C4-2B (cell line): ENCODE measurements at regions not wholly inside any gene's neighbourhood (a gene's known extent, or its start where the extent isn't known, plus 50 kb on each side); places are given as distances from the start of the nearest gene placed in this dataset.

ENCODE experiments used
- H3K27ac ChIP-seq: fragments of 450-650 bp; 2 replicates; pipeline ENCODE4 v1.5.1; 2017
- ZFX ChIP-seq: fragments of 450-650 bp; IDR thresholded peaks from 2 replicates; pipeline ENCODE4 v1.6.1; 2017
- TF ChIP-seq, protein P1 (sequence below): fragments of 450-650 bp; conservative IDR thresholded peaks from 2 replicates; pipeline ENCODE4 v1.5.1; 2017; ENCODE audit warnings: mild to moderate bottlenecking

- TF ChIP-seq, protein P1, sequence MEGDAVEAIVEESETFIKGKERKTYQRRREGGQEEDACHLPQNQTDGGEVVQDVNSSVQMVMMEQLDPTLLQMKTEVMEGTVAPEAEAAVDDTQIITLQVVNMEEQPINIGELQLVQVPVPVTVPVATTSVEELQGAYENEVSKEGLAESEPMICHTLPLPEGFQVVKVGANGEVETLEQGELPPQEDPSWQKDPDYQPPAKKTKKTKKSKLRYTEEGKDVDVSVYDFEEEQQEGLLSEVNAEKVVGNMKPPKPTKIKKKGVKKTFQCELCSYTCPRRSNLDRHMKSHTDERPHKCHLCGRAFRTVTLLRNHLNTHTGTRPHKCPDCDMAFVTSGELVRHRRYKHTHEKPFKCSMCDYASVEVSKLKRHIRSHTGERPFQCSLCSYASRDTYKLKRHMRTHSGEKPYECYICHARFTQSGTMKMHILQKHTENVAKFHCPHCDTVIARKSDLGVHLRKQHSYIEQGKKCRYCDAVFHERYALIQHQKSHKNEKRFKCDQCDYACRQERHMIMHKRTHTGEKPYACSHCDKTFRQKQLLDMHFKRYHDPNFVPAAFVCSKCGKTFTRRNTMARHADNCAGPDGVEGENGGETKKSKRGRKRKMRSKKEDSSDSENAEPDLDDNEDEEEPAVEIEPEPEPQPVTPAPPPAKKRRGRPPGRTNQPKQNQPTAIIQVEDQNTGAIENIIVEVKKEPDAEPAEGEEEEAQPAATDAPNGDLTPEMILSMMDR: no peak
- TF ChIP-seq ZFX: no peak
These were observed 295.3 kb downstream of the PRL start for GRCh38 chr6:22001396-22002027.

DNA sequence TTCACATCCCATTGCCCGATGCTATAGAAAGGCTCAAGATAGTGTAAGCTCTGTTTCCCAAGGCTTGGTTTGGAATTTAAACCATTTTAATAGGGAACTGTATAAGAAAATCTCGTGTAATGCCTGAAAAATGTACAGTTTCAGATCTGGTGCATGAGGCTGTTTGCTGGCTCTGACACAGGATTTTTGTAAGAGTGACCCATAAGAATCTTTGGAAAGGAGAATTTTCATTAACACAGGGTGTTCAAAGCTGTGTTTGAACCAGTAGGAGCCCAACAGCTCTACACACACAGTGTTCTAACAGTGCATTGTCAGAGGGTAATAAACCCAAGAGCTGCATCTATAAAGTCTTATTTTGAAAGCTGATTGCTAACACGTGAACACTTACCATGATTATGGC is 293.5 kb downstream of the PRL start:
- no peak for TF ChIP-seq ZFX
- TF ChIP-seq, protein P1: no peak
- H3K27ac ChIP-seq: no peak overlapping the region

More at GRCh38 chr6:22001396-22002027, 295.3 kb downstream of the PRL start:
- H3K27ac ChIP-seq: peak overlapping the region; percentile 26; the same call in 1 of the 2 replicates

- H3K27ac ChIP-seq: no peak overlapping the region
These were observed 290.0 kb downstream of the PRL start for GRCh38 chr6:22006795-22007194.

DNA sequence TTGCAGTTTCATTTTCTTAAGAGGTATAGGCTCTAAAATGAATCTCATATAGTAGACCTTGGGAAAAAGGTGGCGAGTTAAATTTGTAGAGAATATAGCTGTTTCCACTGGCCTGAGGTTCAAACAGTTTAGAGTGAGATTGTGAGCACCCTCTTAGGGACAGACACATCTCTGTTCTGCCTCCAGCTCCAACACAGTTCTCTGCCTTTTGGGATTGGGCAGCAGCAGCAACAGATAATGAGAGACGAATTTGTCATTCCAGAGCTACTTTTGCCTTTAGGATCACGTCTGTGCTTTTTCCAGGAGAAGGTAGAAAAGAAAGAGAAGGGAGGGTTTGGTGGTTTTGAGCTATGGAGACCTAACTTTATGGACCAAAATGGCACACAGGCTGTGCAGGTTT is 289.4 kb downstream of the PRL start:
- no peak overlapping the region for H3K27ac ChIP-seq
- TF ChIP-seq ZFX: no peak
- TF ChIP-seq, protein P1: no peak

More at GRCh38 chr6:22006795-22007194, 290.0 kb downstream of the PRL start:
- TF ChIP-seq, protein P1: no peak
- no peak for TF ChIP-seq ZFX

DNA sequence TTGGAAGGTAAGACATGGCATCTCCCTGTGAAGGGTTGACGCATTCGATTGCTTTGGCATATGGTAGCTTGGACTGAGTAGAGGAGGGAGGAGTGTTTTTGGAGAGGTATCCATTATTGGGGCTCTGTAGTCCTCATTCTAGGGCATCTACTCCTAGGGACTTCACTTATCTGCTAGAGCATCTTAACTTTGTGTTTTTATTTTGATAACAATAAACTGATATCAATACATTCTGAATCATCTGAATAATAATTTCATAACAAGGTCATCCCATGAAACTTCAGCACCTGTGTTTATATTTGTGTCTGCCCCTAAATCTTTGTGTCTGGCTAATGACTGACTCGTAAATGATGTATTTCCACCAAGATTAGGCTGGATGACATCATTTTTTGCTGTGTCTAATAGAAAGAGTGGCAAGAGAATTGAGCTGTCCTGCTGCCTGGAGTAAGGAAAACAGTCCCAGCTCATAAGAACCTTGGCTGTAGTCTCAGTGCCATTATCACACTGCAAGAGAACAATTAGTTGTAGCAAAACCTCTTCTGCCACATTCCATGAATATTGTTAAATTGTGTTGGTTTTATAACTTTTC is 288.5 kb downstream of the PRL start:
- no peak for TF ChIP-seq ZFX
- TF ChIP-seq, protein P1: no peak

DNA sequence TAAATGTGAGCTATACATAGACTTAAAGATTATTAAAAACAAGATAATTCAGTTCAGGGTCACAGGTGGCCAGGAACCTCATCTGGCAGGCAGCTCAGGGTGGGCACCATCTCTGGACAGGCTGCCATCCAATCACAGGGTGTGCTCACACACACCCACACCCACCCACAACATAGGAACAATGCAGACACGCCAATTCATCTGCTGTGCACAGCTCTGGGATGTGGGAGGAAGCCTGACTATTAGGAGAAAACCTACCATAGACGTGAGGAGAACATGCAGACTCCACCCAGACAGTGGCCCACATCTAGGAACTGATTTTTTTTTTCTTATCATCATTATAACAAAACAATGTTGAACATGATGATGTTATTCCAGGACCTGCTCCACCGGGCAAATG is 286.7 kb downstream of the PRL start:
- TF ChIP-seq, protein P1: no peak
- no peak for TF ChIP-seq ZFX
- no peak overlapping the region for H3K27ac ChIP-seq

More for the DNA sequence above, 288.5 kb downstream of the PRL start:
- no peak overlapping the region for H3K27ac ChIP-seq

DNA sequence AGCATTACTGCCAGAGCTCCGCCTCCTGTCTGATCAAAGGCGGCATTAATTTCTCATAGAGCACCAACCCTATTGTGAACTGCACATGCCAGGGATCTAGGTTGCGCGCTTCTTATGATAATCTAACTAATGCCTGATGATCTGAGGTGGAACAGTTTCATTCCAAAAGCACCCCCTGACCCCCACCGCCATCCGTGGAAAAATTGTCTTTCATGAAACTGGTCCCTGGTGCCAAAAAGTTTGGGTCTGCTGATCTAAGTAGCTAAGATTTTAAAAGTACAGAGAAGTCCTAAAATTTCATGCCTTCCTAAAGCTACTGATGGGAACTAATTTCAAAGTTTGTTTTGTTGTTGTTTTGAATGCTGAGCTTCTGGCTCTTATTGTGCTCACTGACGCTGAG is 281.6 kb downstream of the PRL start:
- H3K27ac ChIP-seq: no peak overlapping the region

More for the DNA sequence above, 281.6 kb downstream of the PRL start:
- no peak for TF ChIP-seq ZFX
- TF ChIP-seq, protein P1: no peak
